AG09309 (cell line): ENCODE measurements at regions not wholly inside any gene's neighbourhood (a gene's known extent, or its start where the extent isn't known, plus 50 kb on each side); places are given as distances from the start of the nearest gene placed in this dataset.
"Not testable (repeated sequence)": the region's sequence is repeated elsewhere in the genome, so short reads cannot be mapped to it uniquely, and the experiment has no call there.

Experiments
- DNase-seq: peaks from one replicate; pipeline ENCODE4 v3.0.0-alpha.2; 2010; ENCODE audit warnings: low read depth
- H3K4me3 ChIP-seq: 2 replicates; pipeline ENCODE4 v1.5.1; 2011; ENCODE audit warnings: mild to moderate bottlenecking, low read depth, low read length, moderate library complexity; ENCODE audit not compliant: control insufficient read depth
- TF ChIP-seq, protein P1 (sequence below): IDR thresholded peaks from 2 replicates; pipeline ENCODE4 v1.5.1; 2011; ENCODE audit warnings: mild to moderate bottlenecking, low read depth, low read length, inconsistent platforms; ENCODE audit not compliant: insufficient read depth, control insufficient read depth; ENCODE audit errors: missing control alignments

GRCh38 chr1:48068206-48068605, 71.0 kb upstream of the TRABD2B start:
- TF ChIP-seq, protein P1, sequence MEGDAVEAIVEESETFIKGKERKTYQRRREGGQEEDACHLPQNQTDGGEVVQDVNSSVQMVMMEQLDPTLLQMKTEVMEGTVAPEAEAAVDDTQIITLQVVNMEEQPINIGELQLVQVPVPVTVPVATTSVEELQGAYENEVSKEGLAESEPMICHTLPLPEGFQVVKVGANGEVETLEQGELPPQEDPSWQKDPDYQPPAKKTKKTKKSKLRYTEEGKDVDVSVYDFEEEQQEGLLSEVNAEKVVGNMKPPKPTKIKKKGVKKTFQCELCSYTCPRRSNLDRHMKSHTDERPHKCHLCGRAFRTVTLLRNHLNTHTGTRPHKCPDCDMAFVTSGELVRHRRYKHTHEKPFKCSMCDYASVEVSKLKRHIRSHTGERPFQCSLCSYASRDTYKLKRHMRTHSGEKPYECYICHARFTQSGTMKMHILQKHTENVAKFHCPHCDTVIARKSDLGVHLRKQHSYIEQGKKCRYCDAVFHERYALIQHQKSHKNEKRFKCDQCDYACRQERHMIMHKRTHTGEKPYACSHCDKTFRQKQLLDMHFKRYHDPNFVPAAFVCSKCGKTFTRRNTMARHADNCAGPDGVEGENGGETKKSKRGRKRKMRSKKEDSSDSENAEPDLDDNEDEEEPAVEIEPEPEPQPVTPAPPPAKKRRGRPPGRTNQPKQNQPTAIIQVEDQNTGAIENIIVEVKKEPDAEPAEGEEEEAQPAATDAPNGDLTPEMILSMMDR = no peak
- no peak for DNase-seq
- H3K4me3 ChIP-seq = no peak overlapping the region

- no peak overlapping the region for H3K4me3 ChIP-seq
- TF ChIP-seq, protein P1 = no peak
- DNase-seq = no peak
Observed at GRCh38 chr1:48066936-48067335, 69.8 kb upstream of the TRABD2B start.

GRCh38 chr1:48064693-48065092, 67.5 kb upstream of the TRABD2B start:
- DNase-seq = not testable (repeated sequence)

DNA sequence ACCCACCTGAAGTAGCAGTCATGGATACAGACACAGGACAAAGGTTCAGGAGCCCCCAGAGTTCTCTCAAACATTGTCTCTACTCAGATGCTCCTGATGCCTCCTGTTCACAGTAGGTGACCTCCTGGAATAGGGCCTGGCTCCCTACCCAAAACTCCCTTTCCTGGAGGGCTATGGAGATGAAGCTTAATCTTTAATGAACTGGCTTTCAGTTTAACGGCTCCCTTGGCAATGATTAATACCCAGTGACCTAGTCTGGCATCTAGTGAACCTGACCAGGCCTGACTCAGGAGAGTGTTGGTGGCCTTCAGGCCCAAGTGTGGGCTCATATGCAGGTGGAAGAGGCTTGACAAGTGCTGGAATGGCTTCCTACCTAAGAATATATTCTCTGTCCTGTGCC, 65.2 kb upstream of the TRABD2B start:
- TF ChIP-seq, protein P1 = no peak
- no peak for DNase-seq
- H3K4me3 ChIP-seq = no peak overlapping the region

More at GRCh38 chr1:48064693-48065092, 67.5 kb upstream of the TRABD2B start:
- not testable (repeated sequence) for H3K4me3 ChIP-seq

- TF ChIP-seq, protein P1 = peak; percentile 50
- no peak for DNase-seq
- H3K4me3 ChIP-seq = no peak overlapping the region
Observed at GRCh38 chr1:48061162-48062136, 64.3 kb upstream of the TRABD2B start.

- TF ChIP-seq, protein P1 = no peak
- no peak for DNase-seq
- no peak overlapping the region for H3K4me3 ChIP-seq
Observed at GRCh38 chr1:48059289-48059688, 62.1 kb upstream of the TRABD2B start.
